ENCODE measurements at regions not wholly inside any gene's neighbourhood (a gene's known extent, or its start where the extent isn't known, plus 50 kb on each side); places are given as distances from the start of the nearest gene placed in this dataset.

GRCh38 chr10:130512936-130513335 lies 376.7 kb downstream of the GLRX3 start:
- TF ChIP-seq CTCF (IDR thresholded peaks at IDR 0.05; ENCODE audit: low read length), result no peak
- TF ChIP-seq EZH2 (IDR thresholded peaks at IDR 0.05; ENCODE audit: borderline replicate concordance, low read length), result no peak
